Left lung (tissue), 4 donors: ENCODE measurements at regions not wholly inside any gene's neighbourhood (a gene's known extent, or its start where the extent isn't known, plus 50 kb on each side); places are given as distances from the start of the nearest gene placed in this dataset.

Source experiments
- ATAC-seq: fragments of 200-7000 bp; cut with Tn5 transposase; one replicate; pipeline ENCODE4 v1.9.1; 2020; ENCODE audit warnings: moderate library complexity
- DNase-seq, 4 donors: peaks; one replicate each; pipeline ENCODE4 v3.0.0-alpha.2; 2013 to 2020
- H3K27ac ChIP-seq, 2 donors: fragments of 200-600 bp; sonication (generic) in 1 of 2; one replicate each; pipeline versions ENCODE4 v1.5.0 to v1.8.0; 2020 to 2021
- H3K27me3 ChIP-seq, 2 donors: fragments of 200-600 bp; sonication (generic) in 1 of 2; one replicate each; pipeline versions ENCODE4 v1.5.0 to v1.8.0; 2020 to 2021
- H3K36me3 ChIP-seq, 2 donors: fragments of 200-600 bp; sonication (generic) in 1 of 2; one replicate each; pipeline versions ENCODE4 v1.5.0 to v1.8.0; 2020 to 2021
- H3K4me1 ChIP-seq, 2 donors: fragments of 200-600 bp; one replicate each; pipeline ENCODE4 v1.8.0; 2021
- H3K4me3 ChIP-seq, 2 donors: fragments of 200-600 bp; sonication (generic) in 1 of 2; one replicate each; pipeline versions ENCODE4 v1.5.0 to v1.8.0; 2020 to 2021; ENCODE audit warnings: mild to moderate bottlenecking in 1 of 2
- H3K9me3 ChIP-seq, 2 donors: fragments of 200-600 bp; sonication (generic) in 1 of 2; one replicate each; pipeline versions ENCODE4 v1.5.0 to v1.8.0; 2020 to 2021
- CTCF ChIP-seq, 2 donors: fragments of 200-600 bp; sonication (generic) in 1 of 2; IDR thresholded peaks; one replicate each; pipeline versions ENCODE4 v1.5.0 to v1.8.0; 2021; ENCODE audit warnings: antibody characterized with exemption in 2 of 2
- intact Hi-C, 2 donors: fragments of 100-400 bp; cut with DNase I; formaldehyde crosslinking; loops; one replicate each; pipeline versions ENCODE4 v1.11.2 to v1.14.2; 2022
- donor health status: DM: no; HTN: yes; CAD: no.
- donor health status: DM: no; HTN: no; CAD: no.

GRCh38 chr2:56127010-56127409 lies 56.8 kb upstream of the CCDC85A start:
- intact Hi-C loops = no loop called here

GRCh38 chr2:56127463-56128152 lies 56.2 kb upstream of the CCDC85A start:
- Histone ChIP-seq H3K9me3 (no peaks in the 10 kb centered on the region), H3K4me1 (no peaks in the 10 kb centered on the region), H3K36me3 (no peaks in the 10 kb centered on the region), H3K27me3 (no peaks in the 10 kb centered on the region), H3K27ac (no peak overlapping the region), H3K4me3 (no peak overlapping the region)
- intact Hi-C loops = no loop called here
- ATAC-seq (no peak), DNase-seq (no peak)
- TF ChIP-seq CTCF (IDR thresholded peaks at IDR 0.05) = no peak

More at GRCh38 chr2:56127010-56127409, 56.8 kb upstream of the CCDC85A start:
- ATAC-seq = no peak
- Histone ChIP-seq H3K36me3 (no peaks in the 10 kb centered on the region), H3K27ac (no peak overlapping the region), H3K27me3 (no peaks in the 10 kb centered on the region), H3K4me1 (no peaks in the 10 kb centered on the region), H3K4me3 (no peak overlapping the region), H3K9me3 (no peaks in the 10 kb centered on the region)
- TF ChIP-seq CTCF (IDR thresholded peaks at IDR 0.05) = no peak
- no peak for DNase-seq

GRCh38 chr2:56128235-56128634 lies 55.6 kb upstream of the CCDC85A start:
- Histone ChIP-seq H3K4me3 (no peak overlapping the region), H3K4me1 (no peaks in the 10 kb centered on the region), H3K27me3 (no peaks in the 10 kb centered on the region), H3K36me3 (no peaks in the 10 kb centered on the region), H3K9me3 (no peaks in the 10 kb centered on the region), H3K27ac (no peak overlapping the region)
- DNase-seq (no peak), ATAC-seq (no peak)
- intact Hi-C loops = no loop called here
- no peak for TF ChIP-seq CTCF (IDR thresholded peaks at IDR 0.05)

- ATAC-seq = peak; percentile 84
- intact Hi-C loops = no loop called here
- DNase-seq = peak in 2 of 4 donors; percentile 10 to 30
Observed at GRCh38 chr2:56130463-56131070, 53.2 kb upstream of the CCDC85A start.

More at GRCh38 chr2:56130463-56131070, 53.2 kb upstream of the CCDC85A start:
- peak; percentile 56 to 59 for TF ChIP-seq CTCF (IDR thresholded peaks at IDR 0.05)
- H3K4me3 ChIP-seq = no peak overlapping the region
- no peaks in the 10 kb centered on the region for H3K4me1 ChIP-seq
- H3K27ac ChIP-seq = no peak overlapping the region
- no peaks in the 10 kb centered on the region for H3K36me3 ChIP-seq
- no peaks in the 10 kb centered on the region for H3K9me3 ChIP-seq
- H3K27me3 ChIP-seq = no peaks in the 10 kb centered on the region
